A549 (cell line): ENCODE measurements at regions not wholly inside any gene's neighbourhood (a gene's known extent, or its start where the extent isn't known, plus 50 kb on each side); places are given as distances from the start of the nearest gene placed in this dataset.

Source experiments
- CHD2 ChIP-seq: fragments of 150-350 bp; IDR thresholded peaks from 2 replicates; pipeline ENCODE4 v1.6.1; 2014; ENCODE audit warnings: low read length; ENCODE audit not compliant: partially characterized antibody
- RAD21 ChIP-seq, 2 experiments: fragments of >200 bp in 1 of 2; sonication (Bioruptor Twin) in 1 of 2; formaldehyde crosslinking in 1 of 2; IDR thresholded peaks in 1 of 2; conservative IDR thresholded peaks in 1 of 2; 2 replicates in 1 of 2; 3 replicates in 1 of 2; pipeline ENCODE4 v1.6.1; 2012 to 2018; ENCODE audit warnings: inconsistent platforms in 1 of 2
- TF ChIP-seq, protein P1 (sequence below): IDR thresholded peaks from 2 replicates; pipeline ENCODE4 v1.6.1; 2012

- TF ChIP-seq, protein P1, sequence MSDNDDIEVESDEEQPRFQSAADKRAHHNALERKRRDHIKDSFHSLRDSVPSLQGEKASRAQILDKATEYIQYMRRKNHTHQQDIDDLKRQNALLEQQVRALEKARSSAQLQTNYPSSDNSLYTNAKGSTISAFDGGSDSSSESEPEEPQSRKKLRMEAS: no peak
- TF ChIP-seq CHD2 (no peak), RAD21 (conservative IDR thresholded peaks at IDR 0.05 in 1 of 2, IDR thresholded peaks at IDR 0.05 in 1 of 2) (no peak)
Observed at GRCh38 chr10:28470873-28471651, 61.9 kb upstream of the WAC start.
